SK-N-MC (cell line): ENCODE measurements at regions not wholly inside any gene's neighbourhood (a gene's known extent, or its start where the extent isn't known, plus 50 kb on each side); places are given as distances from the start of the nearest gene placed in this dataset.
"Not testable (repeated sequence)": the region's sequence is repeated elsewhere in the genome, so short reads cannot be mapped to it uniquely, and the experiment has no call there.

Experiments
- DNase-seq: peaks from one replicate; pipeline ENCODE4 v3.0.0-alpha.2; 2011; ENCODE audit warnings: low read depth, low spot score
- H3K27ac ChIP-seq: fragments of 200-600 bp; sonication (generic); 2 replicates; pipeline ENCODE4 v1.5.1; 2016; ENCODE audit warnings: mixed run types
- H3K36me3 ChIP-seq: fragments of 200-600 bp; sonication (generic); 2 replicates; pipeline ENCODE4 v1.6.1; 2017; ENCODE audit warnings: antibody characterized with exemption, low read length, mixed read lengths; ENCODE audit not compliant: insufficient read depth
- H3K4me3 ChIP-seq: fragments of 200-600 bp; sonication (generic); 2 replicates; pipeline ENCODE4 v1.5.1; 2016
- H3K9ac ChIP-seq: fragments of 200-600 bp; sonication (generic); 2 replicates; pipeline ENCODE4 v1.8.0; 2017; ENCODE audit warnings: mixed run types, mixed read lengths; ENCODE audit not compliant: insufficient read length
- H3K9me3 ChIP-seq: fragments of 200-600 bp; sonication (generic); 2 replicates; pipeline ENCODE4 v1.6.1; 2017; ENCODE audit warnings: low read depth, mild to moderate bottlenecking, antibody characterized with exemption, low read length, moderate library complexity, mixed read lengths
- EZH2 ChIP-seq: fragments of 200-600 bp; sonication (generic); IDR thresholded peaks from one replicate; pipeline ENCODE4 v1.6.1; 2017; ENCODE audit warnings: antibody characterized with exemption
- FOXP2 ChIP-seq: optimal IDR thresholded peaks from 2 replicates; pipeline ENCODE3; 2011; ENCODE audit warnings: mild to moderate bottlenecking, moderate library complexity; ENCODE audit not compliant: insufficient read depth; ENCODE audit errors: extremely low read length, control extremely low read depth
- POLR2AphosphoS5 ChIP-seq: IDR thresholded peaks from 2 replicates; pipeline ENCODE4 v1.6.1; 2012; ENCODE audit warnings: mild to moderate bottlenecking, low read depth, low read length, borderline replicate concordance

DNA sequence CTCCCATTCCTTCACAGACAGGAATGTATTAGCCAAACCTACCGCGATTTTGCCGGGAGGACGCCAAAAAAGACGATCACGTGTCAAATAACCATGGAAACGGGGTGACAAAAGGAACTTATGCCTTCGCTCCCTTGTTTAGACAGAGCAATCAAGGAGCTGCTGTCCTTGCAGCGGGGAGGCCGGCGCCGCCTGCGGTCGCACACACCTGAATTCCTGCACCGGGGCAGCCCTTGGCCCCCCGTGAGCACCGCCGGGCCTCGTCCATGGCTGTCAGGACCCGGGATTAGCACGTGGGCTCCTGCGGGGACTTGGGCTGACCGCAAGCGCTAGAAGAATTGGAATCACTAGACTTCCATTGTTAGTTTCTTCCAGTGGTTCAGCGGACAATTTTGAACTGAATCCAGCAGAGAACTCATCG is 193.1 kb downstream of the SHQ1 start:
- no peak overlapping the region for H3K27ac ChIP-seq
- H3K36me3 ChIP-seq: no peaks in the 10 kb centered on the region
- DNase-seq: no peak
- no peak overlapping the region for H3K9ac ChIP-seq
- no peak for TF ChIP-seq POLR2AphosphoS5
- no peak for TF ChIP-seq FOXP2
- no peak for TF ChIP-seq EZH2
- H3K4me3 ChIP-seq: no peak overlapping the region
- no peaks in the 10 kb centered on the region for H3K9me3 ChIP-seq

DNA sequence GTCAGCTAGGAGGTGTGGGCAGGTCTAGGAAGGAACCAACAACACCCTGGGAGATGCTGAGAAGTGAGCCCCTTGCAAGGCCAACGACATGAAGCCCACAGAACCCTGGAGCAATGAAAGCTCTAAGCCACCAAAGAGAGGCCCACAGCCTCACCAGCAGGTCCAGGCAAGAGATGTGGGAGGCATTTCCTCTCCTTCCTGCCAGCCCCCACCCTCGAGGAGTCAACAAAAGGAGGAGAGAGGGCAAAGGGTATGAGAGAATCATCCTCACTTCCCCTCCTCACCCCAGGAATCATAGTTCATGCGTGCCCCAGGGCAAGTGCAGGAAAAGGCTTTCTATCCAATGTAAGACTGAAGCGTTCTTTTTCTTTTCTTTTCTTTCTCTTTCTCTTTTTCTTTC is 195.8 kb downstream of the SHQ1 start:
- DNase-seq: no peak
- Histone ChIP-seq H3K9me3 (no peaks in the 10 kb centered on the region), H3K36me3 (no peaks in the 10 kb centered on the region), H3K4me3 (no peak overlapping the region), H3K27ac (no peak overlapping the region), H3K9ac (no peak overlapping the region)
- TF ChIP-seq FOXP2 (no peak), POLR2AphosphoS5 (no peak), EZH2 (no peak)

DNA sequence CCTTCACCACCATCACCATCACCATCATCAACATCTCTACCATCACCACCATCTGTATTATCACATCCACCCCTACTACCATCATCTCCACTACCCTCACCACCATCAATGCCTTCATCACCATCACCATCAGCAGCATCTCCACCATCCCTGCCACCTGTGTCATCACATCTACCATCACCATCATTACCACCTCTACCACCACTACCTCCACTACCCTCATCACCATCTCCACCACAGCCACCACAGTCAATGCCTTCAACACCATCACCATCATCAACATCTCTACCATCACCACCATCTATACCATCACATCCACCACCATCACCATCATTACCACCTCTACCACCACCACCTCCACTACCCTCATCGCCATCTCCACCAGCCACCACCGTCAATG is 196.7 kb downstream of the SHQ1 start:
- Histone ChIP-seq H3K9me3 (no peaks in the 10 kb centered on the region), H3K9ac (no peak overlapping the region), H3K36me3 (no peaks in the 10 kb centered on the region), H3K27ac (no peak overlapping the region), H3K4me3 (no peak overlapping the region)
- no peak for TF ChIP-seq FOXP2
- no peak for TF ChIP-seq EZH2
- TF ChIP-seq POLR2AphosphoS5: no peak
- DNase-seq: no peak

DNA sequence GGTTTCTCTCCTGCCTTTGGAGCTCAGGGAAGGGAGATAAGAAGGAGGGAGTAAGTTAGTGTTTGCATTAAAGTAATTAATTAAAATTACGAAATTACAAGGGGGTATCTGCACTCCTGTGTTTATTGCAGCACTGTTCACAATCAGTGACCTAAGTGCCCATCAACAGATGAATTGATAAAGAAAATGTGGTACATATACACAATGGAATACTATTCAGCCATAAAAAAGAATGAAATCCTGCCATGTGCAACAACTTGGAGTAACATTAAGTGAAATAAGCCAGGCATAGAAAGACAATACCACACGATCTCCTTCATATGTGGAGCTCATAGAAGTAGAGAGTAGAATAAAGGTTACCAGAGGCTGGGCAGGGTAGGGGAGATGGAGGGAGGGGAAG is 202.0 kb downstream of the SHQ1 start:
- TF ChIP-seq EZH2 (no peak), POLR2AphosphoS5 (no peak), FOXP2 (no peak)
- H3K36me3 ChIP-seq: no peaks in the 10 kb centered on the region
- H3K4me3 ChIP-seq: no peak overlapping the region
- no peak overlapping the region for H3K27ac ChIP-seq
- H3K9me3 ChIP-seq: no peaks in the 10 kb centered on the region
- H3K9ac ChIP-seq: no peak overlapping the region
- no peak for DNase-seq

DNA sequence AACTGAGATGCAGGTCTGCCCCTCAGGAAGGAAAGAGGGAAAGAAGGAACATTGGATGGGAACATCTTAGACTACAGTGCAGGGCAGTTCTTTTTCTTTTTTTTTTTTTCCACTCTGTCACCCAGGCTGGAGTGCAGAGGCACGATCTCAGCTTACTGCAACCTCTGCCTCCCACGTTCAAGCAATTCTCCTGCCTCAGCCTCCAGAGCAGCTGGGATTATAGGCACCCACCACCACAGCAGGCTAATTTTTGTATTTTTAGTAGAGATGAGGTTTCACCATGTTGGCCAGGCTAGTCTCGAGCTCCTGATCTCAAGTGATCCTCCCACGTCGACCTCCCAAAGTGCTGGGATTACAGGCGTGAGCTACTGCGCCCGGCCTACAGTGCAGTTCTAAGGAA is 204.6 kb downstream of the SHQ1 start:
- H3K9me3 ChIP-seq, H3K27ac ChIP-seq, H3K4me3 ChIP-seq, DNase-seq, H3K9ac ChIP-seq, H3K36me3 ChIP-seq: not testable (repeated sequence)

DNA sequence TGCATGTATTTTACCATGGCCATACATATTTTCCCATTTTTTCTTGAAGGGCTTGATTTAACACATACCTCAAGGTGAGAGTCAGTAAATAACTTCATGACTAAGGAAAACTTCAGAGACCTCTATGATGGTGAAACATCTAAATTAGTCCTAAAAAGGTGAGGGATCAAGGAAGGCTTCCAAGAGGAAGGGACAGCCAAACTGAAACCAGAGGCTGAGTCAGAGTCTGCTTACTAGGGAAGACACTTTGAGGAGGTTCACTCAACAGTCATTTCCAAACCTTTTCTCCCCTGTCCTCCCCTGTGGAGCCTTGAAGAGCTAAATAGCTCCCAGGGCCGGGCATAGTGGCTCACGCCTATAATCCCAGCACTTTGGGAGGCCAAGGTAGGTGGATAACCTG is 206.6 kb downstream of the SHQ1 start:
- Histone ChIP-seq H3K36me3 (no peaks in the 10 kb centered on the region), H3K9ac (no peak overlapping the region), H3K27ac (no peak overlapping the region), H3K9me3 (no peaks in the 10 kb centered on the region), H3K4me3 (no peak overlapping the region)
- DNase-seq: no peak
- no peak for TF ChIP-seq POLR2AphosphoS5
- TF ChIP-seq EZH2: no peak
- TF ChIP-seq FOXP2: no peak

DNA sequence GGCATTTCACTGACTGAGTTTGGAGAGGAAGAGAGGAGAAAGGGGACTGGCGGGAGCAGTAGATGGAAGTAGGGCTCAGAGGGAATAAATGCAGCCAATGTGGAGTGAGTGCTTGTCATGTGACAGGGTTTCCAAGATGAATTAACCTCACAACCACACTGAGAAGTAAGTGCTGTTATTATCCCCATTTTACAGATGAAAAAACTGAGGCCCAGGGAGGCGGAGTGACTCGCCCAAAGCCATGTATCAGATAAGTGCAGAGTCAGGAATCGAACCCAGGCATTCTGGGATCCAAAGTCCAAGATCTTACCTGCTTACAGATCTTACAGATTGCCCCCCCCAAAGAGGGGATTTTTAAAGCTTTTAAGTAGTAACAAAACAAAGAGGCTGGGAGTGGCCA is 207.2 kb downstream of the SHQ1 start:
- H3K9me3 ChIP-seq: no peaks in the 10 kb centered on the region
- no peak for TF ChIP-seq FOXP2
- no peak for TF ChIP-seq POLR2AphosphoS5
- no peak for TF ChIP-seq EZH2
- H3K36me3 ChIP-seq: no peaks in the 10 kb centered on the region
- H3K4me3 ChIP-seq: no peak overlapping the region
- H3K27ac ChIP-seq: no peak overlapping the region
- no peak overlapping the region for H3K9ac ChIP-seq
- DNase-seq: no peak

DNA sequence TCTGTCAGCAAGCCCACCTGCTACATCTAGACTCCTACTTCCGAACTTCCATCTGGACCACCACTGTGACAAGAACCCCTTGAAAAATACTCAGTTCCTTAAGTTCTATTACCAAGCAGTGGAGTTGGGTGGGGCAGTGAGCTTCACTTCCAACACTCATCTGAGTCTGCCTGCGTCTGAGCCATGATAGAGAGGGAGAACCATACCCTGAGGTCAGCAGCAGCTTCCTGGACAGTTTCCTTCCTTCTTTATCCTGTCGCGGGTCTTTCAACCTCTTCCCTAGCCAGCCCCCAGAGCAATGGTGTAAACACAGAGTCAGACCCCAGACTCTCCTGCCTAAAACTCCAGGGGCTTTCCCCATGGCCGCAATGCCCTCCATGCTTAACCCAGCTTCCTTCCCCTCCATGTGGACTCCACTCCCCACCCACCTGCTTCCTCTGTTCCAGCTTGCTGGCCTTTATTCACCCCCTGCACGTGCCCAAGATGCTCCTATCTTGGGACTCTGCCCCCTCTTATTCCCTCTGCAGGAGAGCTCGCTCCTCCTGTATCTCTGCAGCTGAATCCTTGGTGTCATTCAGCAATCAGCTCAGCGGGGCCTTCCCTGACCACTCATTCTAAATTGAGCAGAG is 211.2 kb downstream of the SHQ1 start:
- TF ChIP-seq EZH2: no peak
- TF ChIP-seq POLR2AphosphoS5: no peak
- no peak for TF ChIP-seq FOXP2
- Histone ChIP-seq H3K9me3 (no peaks in the 10 kb centered on the region), H3K36me3 (no peaks in the 10 kb centered on the region), H3K27ac (no peak overlapping the region), H3K9ac (no peak overlapping the region), H3K4me3 (no peak overlapping the region)
- no peak for DNase-seq

DNA sequence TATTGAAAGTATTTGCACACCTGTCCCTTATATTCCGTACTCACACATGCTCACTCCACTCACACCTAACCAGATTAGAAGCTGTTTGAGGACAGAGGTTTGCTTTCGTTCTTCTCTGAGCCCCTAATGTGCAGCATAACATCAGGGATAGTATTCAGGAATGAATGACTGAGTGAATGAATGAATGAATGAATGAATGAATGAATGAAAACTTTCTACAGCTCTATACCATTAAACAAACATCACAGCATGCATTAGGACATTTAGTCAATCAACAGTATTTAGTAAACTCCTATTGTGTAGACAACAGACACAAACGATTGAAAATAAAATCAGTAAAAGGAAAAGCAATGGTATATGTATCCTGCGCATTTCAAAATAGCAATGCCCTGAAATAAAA is 212.7 kb downstream of the SHQ1 start:
- Histone ChIP-seq H3K9ac (no peak overlapping the region), H3K36me3 (no peaks in the 10 kb centered on the region), H3K9me3 (no peaks in the 10 kb centered on the region), H3K27ac (no peak overlapping the region), H3K4me3 (no peak overlapping the region)
- TF ChIP-seq FOXP2: no peak
- TF ChIP-seq EZH2: no peak
- TF ChIP-seq POLR2AphosphoS5: no peak
- DNase-seq: no peak
